SH-SY5Y (cell line): ENCODE measurements at regions not wholly inside any gene's neighbourhood (a gene's known extent, or its start where the extent isn't known, plus 50 kb on each side); places are given as distances from the start of the nearest gene placed in this dataset.

Source experiments
- GATA2 ChIP-seq: IDR thresholded peaks from 2 replicates; pipeline ENCODE4 v1.6.1; 2011; ENCODE audit warnings: mild to moderate bottlenecking, low read depth, low read length
- GATA3 ChIP-seq: IDR thresholded peaks from 2 replicates; pipeline ENCODE4 v1.6.1; 2011; ENCODE audit warnings: low read depth, mild to moderate bottlenecking, low read length, moderate library complexity

- no peak for TF ChIP-seq GATA2
- no peak for TF ChIP-seq GATA3
These were observed 156.9 kb downstream of the MAFB start for GRCh38 chr20:40532103-40532502.
